K562 (cell line): ENCODE measurements at regions not wholly inside any gene's neighbourhood (a gene's known extent, or its start where the extent isn't known, plus 50 kb on each side); places are given as distances from the start of the nearest gene placed in this dataset.

Experiments used
- ATAC-seq: fragments of 200-7000 bp; cut with Tn5 transposase; 3 replicates; pipeline ENCODE4 v1.9.1; 2020; ENCODE audit warnings: moderate library complexity
- BruUV-seq: library from RNA; stranded (reverse); fragments of 400-500 nt; replicated peaks from 2 replicates; lab custom pipeline; 2021; lab: Mats Ljungman, UMichigan
- CTCF ChIA-PET: fragments of 300-600 bp; formaldehyde crosslinking; extraction: SDS; loops from one replicate; lab custom pipeline; 2021; ENCODE audit warnings: low intra/inter-chr PET ratio; lab: Yijun Ruan, JAX
- POLR2A ChIA-PET: fragments of 300-600, 350-650 bp; sonication (Branson Sonifier 250); formaldehyde crosslinking; extraction: SDS; loops from one replicate; lab custom pipeline; 2021; ENCODE audit warnings: antibody characterized with exemption, inconsistent platforms; lab: Yijun Ruan, JAX
- DNase-seq, 4 experiments: peaks; one replicate each; pipeline versions ENCODE4 v3.0.0 to v3.0.0-alpha.2; 2011 to 2018; ENCODE audit warnings: low spot score in 3 of 4, mixed read lengths in 3 of 4; ENCODE audit errors: extremely low read depth in 1 of 4
- FAIRE-seq: peaks from 2 replicates; lab custom pipeline; 2011; peaks lifted over from hg19 to GRCh38; lab: Jason Lieb, UNC
- H2AFZ ChIP-seq: 2 replicates; pipeline ENCODE4 v1.6.0; 2011; ENCODE audit warnings: low read depth, low read length, control low read depth, inconsistent platforms
- H3K27ac ChIP-seq: fragments of 200-600 bp; 3 replicates; pipeline ENCODE4 v1.8.0; 2011; ENCODE audit warnings: low read depth, mild to moderate bottlenecking, control low read depth, inconsistent platforms, low read length, moderate library complexity, mixed read lengths; ENCODE audit errors: extremely low read depth
- H3K27me3 ChIP-seq, 2 experiments: fragments of 300-600 bp in 1 of 2; 2 replicates in 1 of 2; 3 replicates in 1 of 2; pipeline versions ENCODE4 v1.6.0 to v1.8.0; 2011; ENCODE audit warnings: inconsistent platforms in 2 of 2, low read length in 2 of 2, mild to moderate bottlenecking in 1 of 2, mixed read lengths in 1 of 2, moderate library complexity in 1 of 2; ENCODE audit not compliant: control insufficient read depth in 2 of 2, insufficient read depth in 2 of 2
- H3K36me3 ChIP-seq: fragments of 300-600 bp; 3 replicates; pipeline ENCODE4 v1.8.0; 2011; ENCODE audit warnings: mild to moderate bottlenecking, low read length, inconsistent platforms; ENCODE audit not compliant: control insufficient read depth, insufficient read depth
- H3K4me1 ChIP-seq, 2 experiments: fragments of 200-600 bp in 1 of 2; replicated peaks in 1 of 2; 2 replicates in 1 of 2; 3 replicates in 1 of 2; pipeline versions ENCODE4 v1.5.1 to v1.8.0; 2011; ENCODE audit warnings: inconsistent platforms in 2 of 2, low read length in 2 of 2, mild to moderate bottlenecking in 1 of 2, mixed read lengths in 1 of 2, moderate library complexity in 1 of 2; ENCODE audit not compliant: control insufficient read depth in 2 of 2, insufficient read depth in 2 of 2
- H3K4me2 ChIP-seq: 2 replicates; pipeline ENCODE4 v1.6.1; 2011; ENCODE audit warnings: low read length, control low read depth, inconsistent platforms, mixed read lengths; ENCODE audit not compliant: insufficient read depth
- H3K4me3 ChIP-seq: fragments of 200-600 bp; sonication (generic), shearing (Covaris generic); 2 replicates; pipeline ENCODE4 v1.5.1; 2016; ENCODE audit warnings: control low read depth, inconsistent platforms
- H3K79me2 ChIP-seq: fragments of 200-600 bp; 3 replicates; pipeline ENCODE4 v1.8.0; 2011; ENCODE audit warnings: low read length, inconsistent platforms; ENCODE audit not compliant: control insufficient read depth, insufficient read depth
- H3K9ac ChIP-seq, 2 experiments: 2 replicates each; pipeline versions ENCODE4 v1.6.0 to v1.6.1; 2011; ENCODE audit warnings: low read depth in 2 of 2, low read length in 2 of 2, control low read depth in 1 of 2, inconsistent platforms in 1 of 2, mild to moderate bottlenecking in 1 of 2, mixed read lengths in 1 of 2; ENCODE audit not compliant: insufficient read depth in 1 of 2
- H3K9me1 ChIP-seq: one replicate; pipeline ENCODE4 v1.6.0; 2011; ENCODE audit warnings: inconsistent platforms, mild to moderate bottlenecking, low read length, moderate library complexity; ENCODE audit not compliant: control insufficient read depth, insufficient read depth
- H3K9me3 ChIP-seq: replicated peaks from 2 replicates; pipeline ENCODE4 v1.5.1; 2011; ENCODE audit warnings: low read depth, low read length, inconsistent platforms; ENCODE audit not compliant: control insufficient read depth, insufficient read depth
- H4K20me1 ChIP-seq: replicated peaks from 2 replicates; pipeline ENCODE4 v1.6.1; 2011; ENCODE audit warnings: low read length, inconsistent platforms, mixed read lengths; ENCODE audit not compliant: control insufficient read depth, insufficient read depth
- CBX5 ChIP-seq: IDR thresholded peaks from 2 replicates; pipeline ENCODE4 v1.6.1; 2014; ENCODE audit warnings: low read depth, borderline replicate concordance
- CREB5 ChIP-seq: fragments of 250-450 bp; sonication (Bioruptor Pico); IDR thresholded peaks from 2 replicates; pipeline ENCODE4 v1.5.0; 2020; ENCODE audit warnings: mild to moderate bottlenecking
- ELF1 ChIP-seq: fragments of 200-800 bp; sonication (Bioruptor generic); IDR thresholded peaks from 2 replicates; pipeline ENCODE4 v1.6.1; 2016; ENCODE audit warnings: missing genetic modification characterization, missing compliant biosample characterization
- ELK3 ChIP-seq: fragments of 450-650 bp; formaldehyde crosslinking; IDR thresholded peaks from 2 replicates; pipeline ENCODE4 v1.4.0; 2020; ENCODE audit warnings: mild to moderate bottlenecking
- ETV5 ChIP-seq: sonication (generic); formaldehyde crosslinking; IDR thresholded peaks from 2 replicates; pipeline ENCODE4 v1.4.0; 2020; ENCODE audit warnings: low read depth, mild to moderate bottlenecking, missing genetic modification reagents
- HSF4 ChIP-seq: fragments of 250-450 bp; sonication (Bioruptor Pico); IDR thresholded peaks from 2 replicates; pipeline ENCODE4 v2.1.2; 2022; ENCODE audit warnings: mild to moderate bottlenecking, moderate library complexity, borderline replicate concordance
- POLR2A ChIP-seq: fragments of 450-650 bp; conservative IDR thresholded peaks from 2 replicates; pipeline ENCODE4 v1.6.1; 2016
- SMARCA4 ChIP-seq: fragments of 450-650 bp; IDR thresholded peaks from 2 replicates; pipeline ENCODE4 v1.6.1; 2016
- ZC3H11A ChIP-seq: IDR thresholded peaks from 2 replicates; pipeline ENCODE4 v1.6.1; 2012; ENCODE audit warnings: low read depth, low read length, improper control_type of control experiment
- ZNF583 ChIP-seq: fragments of 250-450 bp; sonication (Bioruptor Pico); IDR thresholded peaks from 2 replicates; pipeline ENCODE4 v1.4.0; 2020
- WGBS: fragments of 100-300 bp; shearing (Covaris generic); methylation state at CpG from one replicate; pipeline ENCODE4 v1.1.6; 2016; ENCODE audit warnings: low coverage, mixed read lengths; ENCODE audit not compliant: insufficient coverage; ENCODE audit errors: missing lambda C conversion rate; 5-methylcytosine and 5-hydroxymethylcytosine counted together
- in situ Hi-C: fragments of 300-500 bp; cut with MboI; formaldehyde crosslinking; loops from 4 replicates; pipeline ENCODE4 v1.15.0; 2018; ENCODE audit warnings: inconsistent platforms, mixed read lengths
- intact Hi-C: fragments of 100-400 bp; cut with micrococcal nuclease; formaldehyde crosslinking; loops from 2 replicates; pipeline ENCODE4 v1.14.2; 2022

GRCh38 chr1:90314533-90314932 lies 319.6 kb downstream of the ZNF326 start (continued):
- TF ChIP-seq CREB5 (CRISPR knock-in tag) (no peak), ZNF583 (no peak)

- CTCF ChIA-PET: no interaction called here
- Histone ChIP-seq H3K4me2 (no peak overlapping the region), H3K9me3 (no peaks in the 10 kb centered on the region), H3K79me2 (no peaks in the 10 kb centered on the region), H2AFZ (no peak overlapping the region), H3K4me1 (0 out of 5 replicates have a peak, but pooled peaks cover 0 to 3% of the 10 kb centered on the region in 2 experiments), H3K9me1 (no peaks in the 10 kb centered on the region), H3K36me3 (no peaks in the 10 kb centered on the region), H3K27me3 (0 out of 5 replicates have a peak, but pooled peaks cover 0 to 4% of the 10 kb centered on the region in 2 experiments), H3K27ac (no peak overlapping the region), H4K20me1 (no peaks in the 10 kb centered on the region), H3K9ac (no peak overlapping the region), H3K4me3 (no peak overlapping the region)
- 0% methylated on average over 3 of the region's 3 CpGs for WGBS
- no TSS peak for BruUV-seq
- POLR2A ChIA-PET: no interaction called here
- in situ Hi-C loops: no loop called here
- FAIRE-seq: no peak
- no peak for DNase-seq
- intact Hi-C loops: no loop called here
- no peak for ATAC-seq
- TF ChIP-seq ELK3 (CRISPR knock-in tag): no peak
- no peak for TF ChIP-seq POLR2A
- TF ChIP-seq CBX5: no peak
- TF ChIP-seq HSF4 (CRISPR knock-in tag): no peak
- no peak for TF ChIP-seq ETV5
- TF ChIP-seq ELF1: no peak
- TF ChIP-seq ZC3H11A: no peak
- no peak for TF ChIP-seq SMARCA4
Observed at GRCh38 chr1:90313778-90314177, 318.9 kb downstream of the ZNF326 start.
